K562 (cell line): ENCODE measurements at regions not wholly inside any gene's neighbourhood (a gene's known extent, or its start where the extent isn't known, plus 50 kb on each side); places are given as distances from the start of the nearest gene placed in this dataset.

ENCODE experiments used
- ATAC-seq: fragments of 200-7000 bp; cut with Tn5 transposase; 3 replicates; pipeline ENCODE4 v1.9.1; 2020; ENCODE audit warnings: moderate library complexity
- BruUV-seq: library from RNA; stranded (reverse); fragments of 400-500 nt; replicated peaks from 2 replicates; lab custom pipeline; 2021; lab: Mats Ljungman, UMichigan
- CTCF ChIA-PET: fragments of 300-600 bp; formaldehyde crosslinking; extraction: SDS; loops from one replicate; lab custom pipeline; 2021; ENCODE audit warnings: low intra/inter-chr PET ratio; lab: Yijun Ruan, JAX
- POLR2A ChIA-PET: fragments of 300-600, 350-650 bp; sonication (Branson Sonifier 250); formaldehyde crosslinking; extraction: SDS; loops from one replicate; lab custom pipeline; 2021; ENCODE audit warnings: antibody characterized with exemption, inconsistent platforms; lab: Yijun Ruan, JAX
- DNase-seq, 4 experiments: peaks; one replicate each; pipeline versions ENCODE4 v3.0.0 to v3.0.0-alpha.2; 2011 to 2018; ENCODE audit warnings: low spot score in 3 of 4, mixed read lengths in 3 of 4; ENCODE audit errors: extremely low read depth in 1 of 4
- FAIRE-seq: peaks from 2 replicates; lab custom pipeline; 2011; peaks lifted over from hg19 to GRCh38; lab: Jason Lieb, UNC
- H2AFZ ChIP-seq: 2 replicates; pipeline ENCODE4 v1.6.0; 2011; ENCODE audit warnings: low read depth, low read length, control low read depth, inconsistent platforms
- H3K27ac ChIP-seq: fragments of 200-600 bp; 3 replicates; pipeline ENCODE4 v1.8.0; 2011; ENCODE audit warnings: low read depth, mild to moderate bottlenecking, control low read depth, inconsistent platforms, low read length, moderate library complexity, mixed read lengths; ENCODE audit errors: extremely low read depth
- H3K27me3 ChIP-seq, 2 experiments: fragments of 300-600 bp in 1 of 2; 2 replicates in 1 of 2; 3 replicates in 1 of 2; pipeline versions ENCODE4 v1.6.0 to v1.8.0; 2011; ENCODE audit warnings: inconsistent platforms in 2 of 2, low read length in 2 of 2, mild to moderate bottlenecking in 1 of 2, mixed read lengths in 1 of 2, moderate library complexity in 1 of 2; ENCODE audit not compliant: control insufficient read depth in 2 of 2, insufficient read depth in 2 of 2
- H3K36me3 ChIP-seq: fragments of 300-600 bp; 3 replicates; pipeline ENCODE4 v1.8.0; 2011; ENCODE audit warnings: mild to moderate bottlenecking, low read length, inconsistent platforms; ENCODE audit not compliant: control insufficient read depth, insufficient read depth
- H3K4me1 ChIP-seq, 2 experiments: fragments of 200-600 bp in 1 of 2; replicated peaks in 1 of 2; 2 replicates in 1 of 2; 3 replicates in 1 of 2; pipeline versions ENCODE4 v1.5.1 to v1.8.0; 2011; ENCODE audit warnings: inconsistent platforms in 2 of 2, low read length in 2 of 2, mild to moderate bottlenecking in 1 of 2, mixed read lengths in 1 of 2, moderate library complexity in 1 of 2; ENCODE audit not compliant: control insufficient read depth in 2 of 2, insufficient read depth in 2 of 2
- H3K4me2 ChIP-seq: 2 replicates; pipeline ENCODE4 v1.6.1; 2011; ENCODE audit warnings: low read length, control low read depth, inconsistent platforms, mixed read lengths; ENCODE audit not compliant: insufficient read depth
- H3K4me3 ChIP-seq: fragments of 200-600 bp; sonication (generic), shearing (Covaris generic); 2 replicates; pipeline ENCODE4 v1.5.1; 2016; ENCODE audit warnings: control low read depth, inconsistent platforms
- H3K79me2 ChIP-seq: fragments of 200-600 bp; 3 replicates; pipeline ENCODE4 v1.8.0; 2011; ENCODE audit warnings: low read length, inconsistent platforms; ENCODE audit not compliant: control insufficient read depth, insufficient read depth
- H3K9ac ChIP-seq, 2 experiments: 2 replicates each; pipeline versions ENCODE4 v1.6.0 to v1.6.1; 2011; ENCODE audit warnings: low read depth in 2 of 2, low read length in 2 of 2, control low read depth in 1 of 2, inconsistent platforms in 1 of 2, mild to moderate bottlenecking in 1 of 2, mixed read lengths in 1 of 2; ENCODE audit not compliant: insufficient read depth in 1 of 2
- H3K9me1 ChIP-seq: one replicate; pipeline ENCODE4 v1.6.0; 2011; ENCODE audit warnings: inconsistent platforms, mild to moderate bottlenecking, low read length, moderate library complexity; ENCODE audit not compliant: control insufficient read depth, insufficient read depth
- H3K9me3 ChIP-seq: replicated peaks from 2 replicates; pipeline ENCODE4 v1.5.1; 2011; ENCODE audit warnings: low read depth, low read length, inconsistent platforms; ENCODE audit not compliant: control insufficient read depth, insufficient read depth
- H4K20me1 ChIP-seq: replicated peaks from 2 replicates; pipeline ENCODE4 v1.6.1; 2011; ENCODE audit warnings: low read length, inconsistent platforms, mixed read lengths; ENCODE audit not compliant: control insufficient read depth, insufficient read depth
- CC2D1A ChIP-seq: fragments of 450-650 bp; IDR thresholded peaks from 2 replicates; pipeline ENCODE4 v1.6.1; 2017; ENCODE audit warnings: mild to moderate bottlenecking
- ELF4 ChIP-seq: fragments of 450-650 bp; formaldehyde crosslinking; IDR thresholded peaks from 2 replicates; pipeline ENCODE4 v1.4.0; 2022; ENCODE audit warnings: missing genetic modification characterization
- GABPA ChIP-seq: fragments of 200-800 bp; sonication (Bioruptor generic); conservative IDR thresholded peaks from 2 replicates; pipeline ENCODE4 v1.6.1; 2016; ENCODE audit warnings: low read depth, missing genetic modification characterization, missing compliant biosample characterization
- HIVEP1 ChIP-seq: fragments of 250-450 bp; sonication (Bioruptor Pico); IDR thresholded peaks from 2 replicates; pipeline ENCODE4 v1.4.0; 2020; ENCODE audit warnings: mild to moderate bottlenecking
- KAT7 ChIP-seq: sonication (generic); formaldehyde crosslinking; IDR thresholded peaks from 2 replicates; pipeline ENCODE4 v1.8.0; 2022; ENCODE audit warnings: missing genetic modification reagents, mild to moderate bottlenecking, borderline replicate concordance
- TFE3 ChIP-seq: fragments of 450-650 bp; formaldehyde crosslinking; IDR thresholded peaks from 2 replicates; pipeline ENCODE4 v1.4.0; 2020; ENCODE audit warnings: mild to moderate bottlenecking, mixed read lengths
- WGBS: fragments of 100-300 bp; shearing (Covaris generic); methylation state at CpG from one replicate; pipeline ENCODE4 v1.1.6; 2016; ENCODE audit warnings: low coverage, mixed read lengths; ENCODE audit not compliant: insufficient coverage; ENCODE audit errors: missing lambda C conversion rate; 5-methylcytosine and 5-hydroxymethylcytosine counted together
- in situ Hi-C: fragments of 300-500 bp; cut with MboI; formaldehyde crosslinking; loops from 4 replicates; pipeline ENCODE4 v1.15.0; 2018; ENCODE audit warnings: inconsistent platforms, mixed read lengths
- intact Hi-C: fragments of 100-400 bp; cut with micrococcal nuclease; formaldehyde crosslinking; loops from 2 replicates; pipeline ENCODE4 v1.14.2; 2022
- TF ChIP-seq, protein P1 (sequence below): fragments of 250-450 bp; sonication (Bioruptor Pico); IDR thresholded peaks from 2 replicates; pipeline ENCODE4 v1.8.0; 2021; ENCODE audit warnings: moderate library complexity, mild to moderate bottlenecking, inconsistent platforms
- TF ChIP-seq, protein P2 (sequence below): fragments of 250-450 bp; sonication (Bioruptor Pico); IDR thresholded peaks from 2 replicates; pipeline ENCODE4 v1.8.0; 2022; ENCODE audit warnings: inconsistent platforms

DNA sequence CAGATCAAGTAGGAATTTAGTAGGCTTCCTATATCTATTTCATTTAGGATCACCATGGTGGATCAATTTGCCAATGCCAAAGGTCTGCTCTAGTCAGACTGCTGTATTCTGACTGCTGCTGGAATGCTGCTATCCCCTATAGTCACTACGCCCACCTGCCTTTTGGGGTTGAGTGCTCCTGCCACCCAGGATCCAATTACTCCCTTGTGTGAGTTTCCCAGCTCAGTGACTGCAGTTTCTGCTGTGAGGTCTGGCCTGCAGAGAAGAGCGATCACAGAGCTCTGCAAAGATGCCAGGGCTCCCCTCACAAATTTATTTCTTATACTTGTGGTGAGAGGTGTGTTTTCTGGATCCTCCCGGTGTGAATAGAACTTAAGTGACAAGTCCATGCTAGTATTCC is 88.1 kb upstream of the FOXI2 start:
- Histone ChIP-seq H3K4me3 (no peak overlapping the region), H3K4me2 (no peak overlapping the region), H3K9ac (no peak overlapping the region), H3K27ac (no peak overlapping the region), H3K27me3 (no peaks in the 10 kb centered on the region), H3K79me2 (no peaks in the 10 kb centered on the region), H3K36me3 (no peaks in the 10 kb centered on the region), H3K9me3 (no peaks in the 10 kb centered on the region), H2AFZ (no peak overlapping the region), H4K20me1 (no peaks in the 10 kb centered on the region), H3K9me1 (no peaks in the 10 kb centered on the region), H3K4me1 (no peaks in the 10 kb centered on the region)
- no peak for FAIRE-seq
- no TSS peak for BruUV-seq
- no peak for DNase-seq
- WGBS: 0% methylated on average over 3 of the region's 3 CpGs
- ATAC-seq: no peak
- intact Hi-C loops: no loop called here
- in situ Hi-C loops: no loop called here
- TF ChIP-seq TFE3 (CRISPR knock-in tag) (no peak), HIVEP1 (CRISPR knock-in tag) (no peak), GABPA (tag) (no peak), KAT7 (CRISPR knock-in tag) (no peak), ELF4 (CRISPR knock-in tag) (no peak), CC2D1A (no peak)
- TF ChIP-seq, protein P1, sequence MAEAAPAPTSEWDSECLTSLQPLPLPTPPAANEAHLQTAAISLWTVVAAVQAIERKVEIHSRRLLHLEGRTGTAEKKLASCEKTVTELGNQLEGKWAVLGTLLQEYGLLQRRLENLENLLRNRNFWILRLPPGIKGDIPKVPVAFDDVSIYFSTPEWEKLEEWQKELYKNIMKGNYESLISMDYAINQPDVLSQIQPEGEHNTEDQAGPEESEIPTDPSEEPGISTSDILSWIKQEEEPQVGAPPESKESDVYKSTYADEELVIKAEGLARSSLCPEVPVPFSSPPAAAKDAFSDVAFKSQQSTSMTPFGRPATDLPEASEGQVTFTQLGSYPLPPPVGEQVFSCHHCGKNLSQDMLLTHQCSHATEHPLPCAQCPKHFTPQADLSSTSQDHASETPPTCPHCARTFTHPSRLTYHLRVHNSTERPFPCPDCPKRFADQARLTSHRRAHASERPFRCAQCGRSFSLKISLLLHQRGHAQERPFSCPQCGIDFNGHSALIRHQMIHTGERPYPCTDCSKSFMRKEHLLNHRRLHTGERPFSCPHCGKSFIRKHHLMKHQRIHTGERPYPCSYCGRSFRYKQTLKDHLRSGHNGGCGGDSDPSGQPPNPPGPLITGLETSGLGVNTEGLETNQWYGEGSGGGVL (CRISPR knock-in tag): no peak
- TF ChIP-seq, protein P2, sequence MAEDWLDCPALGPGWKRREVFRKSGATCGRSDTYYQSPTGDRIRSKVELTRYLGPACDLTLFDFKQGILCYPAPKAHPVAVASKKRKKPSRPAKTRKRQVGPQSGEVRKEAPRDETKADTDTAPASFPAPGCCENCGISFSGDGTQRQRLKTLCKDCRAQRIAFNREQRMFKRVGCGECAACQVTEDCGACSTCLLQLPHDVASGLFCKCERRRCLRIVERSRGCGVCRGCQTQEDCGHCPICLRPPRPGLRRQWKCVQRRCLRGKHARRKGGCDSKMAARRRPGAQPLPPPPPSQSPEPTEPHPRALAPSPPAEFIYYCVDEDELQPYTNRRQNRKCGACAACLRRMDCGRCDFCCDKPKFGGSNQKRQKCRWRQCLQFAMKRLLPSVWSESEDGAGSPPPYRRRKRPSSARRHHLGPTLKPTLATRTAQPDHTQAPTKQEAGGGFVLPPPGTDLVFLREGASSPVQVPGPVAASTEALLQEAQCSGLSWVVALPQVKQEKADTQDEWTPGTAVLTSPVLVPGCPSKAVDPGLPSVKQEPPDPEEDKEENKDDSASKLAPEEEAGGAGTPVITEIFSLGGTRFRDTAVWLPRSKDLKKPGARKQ: no peak
- CTCF ChIA-PET: no interaction called here
- POLR2A ChIA-PET: no interaction called here
